ENCODE measurements at regions not wholly inside any gene's neighbourhood (a gene's known extent, or its start where the extent isn't known, plus 50 kb on each side); places are given as distances from the start of the nearest gene placed in this dataset.

- dilution Hi-C loops (cut with MboI; ENCODE audit: extremely low pct_ligation_motif_present, low sequenced_read_pairs) = no loop called here
- H3K9me1 ChIP-seq (ENCODE audit: control insufficient read depth, extremely low read depth, insufficient read depth, low read length) = no peaks in the 10 kb centered on the region
- H3K36me3 ChIP-seq (ENCODE audit: control insufficient read depth in 2 of 2, extremely low read depth in 1 of 2, insufficient read depth in 2 of 2, low read length in 2 of 2) = no peaks in the 10 kb centered on the region
- no peaks in the 10 kb centered on the region for H3K27me3 ChIP-seq (ENCODE audit: control insufficient read depth, extremely low read depth, insufficient read depth, low read length)
- no peaks in the 10 kb centered on the region for H3K79me2 ChIP-seq (ENCODE audit: control insufficient read depth, insufficient read depth, low read length)
- TF ChIP-seq EZH2 (IDR thresholded peaks at IDR 0.05; ENCODE audit: low read length) (no peak), CTCF (optimal IDR thresholded peaks at IDR 0.05 in 1 of 3, IDR thresholded peaks at IDR 0.05 in 1 of 3, conservative IDR thresholded peaks at IDR 0.05 in 1 of 3; ENCODE audit: extremely low read depth in 1 of 3, insufficient read depth in 2 of 3, low read length in 3 of 3) (no peak)
- no peak overlapping the region for H2AFZ ChIP-seq (ENCODE audit: control insufficient read depth, low read length)
- H3K4me3 ChIP-seq (ENCODE audit: control insufficient read depth in 2 of 3, extremely low read depth in 1 of 3, insufficient read depth in 2 of 3, low read depth in 1 of 3, low read length in 3 of 3) = no peak overlapping the region
- DNase-seq (ENCODE audit: low read depth, low spot score) (no peak), FAIRE-seq (no peak)
- H3K9ac ChIP-seq (ENCODE audit: control insufficient read depth, extremely low read depth, insufficient read depth, low read length) = no peak overlapping the region
- H3K9me3 ChIP-seq (ENCODE audit: control insufficient read depth, low read depth, low read length) = no peaks in the 10 kb centered on the region
- no peaks in the 10 kb centered on the region for H3K4me1 ChIP-seq (ENCODE audit: control insufficient read depth, extremely low read depth, insufficient read depth, low read length)
- H3K27ac ChIP-seq (ENCODE audit: control insufficient read depth, insufficient read depth, low read length) = no peak overlapping the region
- H3K4me2 ChIP-seq (ENCODE audit: control insufficient read depth, extremely low read depth, insufficient read depth, low read depth, low read length) = no peak overlapping the region
- H4K20me1 ChIP-seq (ENCODE audit: control insufficient read depth, extremely low read depth, insufficient read depth, low read length) = no peaks in the 10 kb centered on the region
Measured at GRCh38 chr3:81884791-81885190, 123.3 kb upstream of the GBE1 start.

- no peak overlapping the region for H3K27ac ChIP-seq (ENCODE audit: control insufficient read depth, insufficient read depth, low read length)
- no peaks in the 10 kb centered on the region for H3K79me2 ChIP-seq (ENCODE audit: control insufficient read depth, insufficient read depth, low read length)
- H3K4me1 ChIP-seq (ENCODE audit: control insufficient read depth, extremely low read depth, insufficient read depth, low read length) = no peaks in the 10 kb centered on the region
- no peak for TF ChIP-seq CTCF (optimal IDR thresholded peaks at IDR 0.05 in 1 of 3, IDR thresholded peaks at IDR 0.05 in 1 of 3, conservative IDR thresholded peaks at IDR 0.05 in 1 of 3; ENCODE audit: extremely low read depth in 1 of 3, insufficient read depth in 2 of 3, low read length in 3 of 3)
- TF ChIP-seq EZH2 (IDR thresholded peaks at IDR 0.05; ENCODE audit: low read length) = no peak
- H3K36me3 ChIP-seq (ENCODE audit: control insufficient read depth in 2 of 2, extremely low read depth in 1 of 2, insufficient read depth in 2 of 2, low read length in 2 of 2) = no peaks in the 10 kb centered on the region
- H2AFZ ChIP-seq (ENCODE audit: control insufficient read depth, low read length) = no peak overlapping the region
- no peak overlapping the region for H3K4me3 ChIP-seq (ENCODE audit: control insufficient read depth in 2 of 3, extremely low read depth in 1 of 3, insufficient read depth in 2 of 3, low read depth in 1 of 3, low read length in 3 of 3)
- no peak overlapping the region for H3K9ac ChIP-seq (ENCODE audit: control insufficient read depth, extremely low read depth, insufficient read depth, low read length)
- H3K27me3 ChIP-seq (ENCODE audit: control insufficient read depth, extremely low read depth, insufficient read depth, low read length) = no peaks in the 10 kb centered on the region
- dilution Hi-C loops (cut with MboI; ENCODE audit: extremely low pct_ligation_motif_present, low sequenced_read_pairs) = no loop called here
- H3K4me2 ChIP-seq (ENCODE audit: control insufficient read depth, extremely low read depth, insufficient read depth, low read depth, low read length) = no peak overlapping the region
- H3K9me3 ChIP-seq (ENCODE audit: control insufficient read depth, low read depth, low read length) = no peaks in the 10 kb centered on the region
- DNase-seq (ENCODE audit: low read depth, low spot score) (no peak), FAIRE-seq (no peak)
- H4K20me1 ChIP-seq (ENCODE audit: control insufficient read depth, extremely low read depth, insufficient read depth, low read length) = no peaks in the 10 kb centered on the region
- no peaks in the 10 kb centered on the region for H3K9me1 ChIP-seq (ENCODE audit: control insufficient read depth, extremely low read depth, insufficient read depth, low read length)
Measured at GRCh38 chr3:81876826-81877225, 115.4 kb upstream of the GBE1 start.

All from keratinocyte (primary cell).